ENCODE measurements at regions not wholly inside any gene's neighbourhood (a gene's known extent, or its start where the extent isn't known, plus 50 kb on each side); places are given as distances from the start of the nearest gene placed in this dataset.

GRCh38 chr13:85632526-85633195, 166.6 kb downstream of the SLITRK6 start:
- TF ChIP-seq EP300 (IDR thresholded peaks at IDR 0.05) (no peak), CTCF (IDR thresholded peaks at IDR 0.05) (no peak), POLR2AphosphoS5 (IDR thresholded peaks at IDR 0.05) (no peak), POLR2A (IDR thresholded peaks at IDR 0.05) (no peak)
- WGBS, 2 donors = 33 to 46% methylated on average over 3 of the region's 3 CpGs
- Histone ChIP-seq H3K36me3 (no peaks in the 10 kb centered on the region), H3K9me3 (no peaks in the 10 kb centered on the region), H3K27ac (no peak overlapping the region), H3K4me1 (no peaks in the 10 kb centered on the region), H3K4me3 (no peak overlapping the region), H3K27me3 (no peaks in the 10 kb centered on the region)
- ATAC-seq (ENCODE audit: low FRiP score in 2 of 2) = no peak
- DNase-seq = no peak

- no peak overlapping the region for H3K4me3 ChIP-seq
- TF ChIP-seq POLR2A (IDR thresholded peaks at IDR 0.05) = no peak
- no peak for TF ChIP-seq EP300 (IDR thresholded peaks at IDR 0.05)
- TF ChIP-seq CTCF (IDR thresholded peaks at IDR 0.05) = no peak
- TF ChIP-seq POLR2AphosphoS5 (IDR thresholded peaks at IDR 0.05) = no peak
- DNase-seq (no peak), ATAC-seq (ENCODE audit: low FRiP score in 2 of 2) (no peak)
- no peaks in the 10 kb centered on the region for H3K27me3 ChIP-seq
- H3K36me3 ChIP-seq = no peaks in the 10 kb centered on the region
- H3K9me3 ChIP-seq = no peaks in the 10 kb centered on the region
- 81 to 82% methylated on average over 4 of the region's 4 CpGs for WGBS, 2 donors
- H3K4me1 ChIP-seq = no peaks in the 10 kb centered on the region
- no peak overlapping the region for H3K27ac ChIP-seq
Observed at GRCh38 chr13:85631801-85632200, 167.4 kb downstream of the SLITRK6 start.

GRCh38 chr13:85626603-85627002, 172.6 kb downstream of the SLITRK6 start:
- Histone ChIP-seq H3K27me3 (no peaks in the 10 kb centered on the region), H3K4me1 (no peaks in the 10 kb centered on the region), H3K27ac (no peak overlapping the region), H3K4me3 (no peak overlapping the region), H3K9me3 (no peaks in the 10 kb centered on the region), H3K36me3 (no peaks in the 10 kb centered on the region)
- TF ChIP-seq POLR2AphosphoS5 (IDR thresholded peaks at IDR 0.05) = no peak
- no peak for TF ChIP-seq CTCF (IDR thresholded peaks at IDR 0.05)
- TF ChIP-seq POLR2A (IDR thresholded peaks at IDR 0.05) = no peak
- no peak for TF ChIP-seq EP300 (IDR thresholded peaks at IDR 0.05)
- DNase-seq = no peak
- ATAC-seq (ENCODE audit: low FRiP score in 2 of 2) = no peak
- WGBS, 2 donors = 90 to 92% methylated on average over 4 of the region's 4 CpGs

DNA sequence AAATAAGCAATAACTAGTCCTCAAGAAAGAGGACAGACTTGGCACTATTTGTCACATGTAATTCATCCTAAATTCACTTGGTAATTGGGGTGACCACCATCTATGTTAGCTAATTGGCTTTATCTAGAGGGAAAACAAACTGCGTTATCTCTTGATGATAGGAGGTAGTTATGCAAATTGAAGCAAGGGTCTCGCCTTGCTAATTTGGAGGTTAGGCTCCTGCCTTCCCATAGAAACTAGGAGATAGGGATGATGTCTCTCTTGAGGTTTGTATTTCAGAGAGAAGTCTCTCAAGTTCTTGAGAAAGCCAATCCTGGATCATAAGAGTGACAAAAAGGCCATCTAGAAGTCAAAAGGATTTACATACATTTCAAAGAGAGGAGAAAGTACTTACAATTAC, 179.9 kb downstream of the SLITRK6 start:
- Histone ChIP-seq H3K4me3 (no peak overlapping the region), H3K27me3 (no peaks in the 10 kb centered on the region), H3K4me1 (no peaks in the 10 kb centered on the region), H3K36me3 (no peaks in the 10 kb centered on the region), H3K27ac (no peak overlapping the region), H3K9me3 (no peaks in the 10 kb centered on the region)
- ATAC-seq (ENCODE audit: low FRiP score in 2 of 2) = no peak
- WGBS, 2 donors = 78 to 83% methylated on average over 2 of the region's 2 CpGs
- DNase-seq = no peak
- TF ChIP-seq CTCF (IDR thresholded peaks at IDR 0.05) (no peak), POLR2AphosphoS5 (IDR thresholded peaks at IDR 0.05) (no peak), POLR2A (IDR thresholded peaks at IDR 0.05) (no peak), EP300 (IDR thresholded peaks at IDR 0.05) (no peak)

DNA sequence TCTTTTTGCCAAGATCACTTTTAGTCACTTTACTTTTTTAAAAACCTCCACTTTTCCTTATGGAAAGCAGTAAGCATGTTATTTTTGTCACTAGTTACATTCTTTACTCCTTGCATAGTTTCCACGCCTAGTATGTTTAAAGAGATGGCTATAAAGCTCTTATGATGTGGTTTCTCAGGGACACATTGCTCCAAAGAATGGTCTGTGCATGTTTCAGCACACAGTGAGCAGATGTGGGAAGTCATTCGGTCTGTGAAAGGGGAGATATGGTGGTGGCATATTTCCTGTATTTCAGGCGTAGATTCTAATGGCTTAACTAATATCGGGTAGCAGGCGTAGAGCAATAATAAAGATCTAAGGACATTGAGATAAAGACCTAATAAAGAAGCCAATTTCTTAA, 180.7 kb downstream of the SLITRK6 start:
- H3K4me3 ChIP-seq = no peak overlapping the region
- no peaks in the 10 kb centered on the region for H3K4me1 ChIP-seq
- 57 to 65% methylated on average over 5 of the region's 5 CpGs for WGBS, 2 donors
- ATAC-seq (ENCODE audit: low FRiP score in 2 of 2) = no peak
- TF ChIP-seq POLR2A (IDR thresholded peaks at IDR 0.05) = no peak
- no peak for TF ChIP-seq CTCF (IDR thresholded peaks at IDR 0.05)
- no peak for TF ChIP-seq EP300 (IDR thresholded peaks at IDR 0.05)
- TF ChIP-seq POLR2AphosphoS5 (IDR thresholded peaks at IDR 0.05) = no peak
- no peaks in the 10 kb centered on the region for H3K9me3 ChIP-seq
- no peaks in the 10 kb centered on the region for H3K27me3 ChIP-seq
- H3K27ac ChIP-seq = no peak overlapping the region
- no peak for DNase-seq
- H3K36me3 ChIP-seq = no peaks in the 10 kb centered on the region

Measured in upper lobe of left lung (tissue), 6 donors.